ENCODE measurements at regions not wholly inside any gene's neighbourhood (a gene's known extent, or its start where the extent isn't known, plus 50 kb on each side); places are given as distances from the start of the nearest gene placed in this dataset.
A peak's percentile ranks its signal among the peaks of the same experiment; 100 is the strongest.

GRCh38 chr6:144728804-144729203 is 443.7 kb downstream of the UTRN start:
- no peak for DNase-seq
- intact Hi-C loops (cut with DNase I), result no loop called here
- TF ChIP-seq CTCF (IDR thresholded peaks at IDR 0.05), result no peak
- Histone ChIP-seq H3K27ac (no peak overlapping the region), H3K9me3 (no peaks in the 10 kb centered on the region), H3K4me3 (no peak overlapping the region), H3K4me1 (peaks cover 0 to 17% (median 0%) of the 10 kb centered on the region in 3 donors), H3K36me3 (peaks cover 0 to 8% (median 7%) of the 10 kb centered on the region in 3 donors), H3K27me3 (no peaks in the 10 kb centered on the region)
- ATAC-seq, result no peak
- FAIRE-seq, result no peak
- WGBS, 2 donors, result 81 to 85% methylated on average over 4 of the region's 4 CpGs

- ATAC-seq, result peak in 1 of 4 donors; percentile 35
- no peak for FAIRE-seq
- peaks cover 0 to 8% (median 7%) of the 10 kb centered on the region in 3 donors for H3K36me3 ChIP-seq
Measured at GRCh38 chr6:144729502-144729901, 444.4 kb downstream of the UTRN start.

GRCh38 chr6:144730088-144730645 is 445.0 kb downstream of the UTRN start:
- FAIRE-seq (no peak), ATAC-seq (no peak), DNase-seq (no peak)
- peaks cover 0 to 8% (median 7%) of the 10 kb centered on the region in 3 donors for H3K36me3 ChIP-seq
- no peak overlapping the region for H3K27ac ChIP-seq
- no peaks in the 10 kb centered on the region for H3K27me3 ChIP-seq
- WGBS, 2 donors, result 66 to 73% methylated on average over 5 of the region's 5 CpGs
- no peak overlapping the region for H3K4me3 ChIP-seq
- TF ChIP-seq CTCF (IDR thresholded peaks at IDR 0.05), result no peak
- H3K9me3 ChIP-seq, result no peaks in the 10 kb centered on the region
- intact Hi-C loops (cut with DNase I), result no loop called here
- peaks cover 0 to 17% (median 0%) of the 10 kb centered on the region in 3 donors for H3K4me1 ChIP-seq

More at GRCh38 chr6:144729502-144729901, 444.4 kb downstream of the UTRN start:
- no peak for TF ChIP-seq CTCF (IDR thresholded peaks at IDR 0.05)
- no peaks in the 10 kb centered on the region for H3K27me3 ChIP-seq
- WGBS, 2 donors, result 55 to 58% methylated on average over 3 of the region's 3 CpGs
- no peak overlapping the region for H3K4me3 ChIP-seq
- intact Hi-C loops (cut with DNase I), result no loop called here
- peaks cover 0 to 17% (median 0%) of the 10 kb centered on the region in 3 donors for H3K4me1 ChIP-seq
- H3K27ac ChIP-seq, result no peak overlapping the region
- no peaks in the 10 kb centered on the region for H3K9me3 ChIP-seq
- DNase-seq, result no peak

GRCh38 chr6:144731229-144731628 is 446.1 kb downstream of the UTRN start:
- peaks cover 0 to 8% (median 7%) of the 10 kb centered on the region in 3 donors for H3K36me3 ChIP-seq
- no peak for DNase-seq
- intact Hi-C loops (cut with DNase I), result no loop called here
- peaks cover 0 to 13% (median 0%) of the 10 kb centered on the region in 3 donors for H3K4me1 ChIP-seq
- H3K27me3 ChIP-seq, result no peaks in the 10 kb centered on the region
- 69 to 72% methylated on average over 3 of the region's 3 CpGs for WGBS, 2 donors
- no peak overlapping the region for H3K4me3 ChIP-seq
- H3K27ac ChIP-seq, result no peak overlapping the region
- FAIRE-seq, result no peak
- no peak for TF ChIP-seq CTCF (IDR thresholded peaks at IDR 0.05)
- ATAC-seq, result no peak
- no peaks in the 10 kb centered on the region for H3K9me3 ChIP-seq

GRCh38 chr6:144736763-144737162 is 451.6 kb downstream of the UTRN start:
- no peak for FAIRE-seq
- no peak for ATAC-seq
- WGBS, 2 donors, result 94 to 98% methylated on average over 6 of the region's 6 CpGs
- Histone ChIP-seq H3K27ac (no peak overlapping the region), H3K9me3 (no peaks in the 10 kb centered on the region), H3K36me3 (no peaks in the 10 kb centered on the region), H3K27me3 (no peaks in the 10 kb centered on the region), H3K4me1 (no peaks in the 10 kb centered on the region), H3K4me3 (no peak overlapping the region)
- DNase-seq, result no peak
- TF ChIP-seq CTCF (IDR thresholded peaks at IDR 0.05), result no peak
- intact Hi-C loops (cut with DNase I), result no loop called here
